ENCODE measurements at regions not wholly inside any gene's neighbourhood (a gene's known extent, or its start where the extent isn't known, plus 50 kb on each side); places are given as distances from the start of the nearest gene placed in this dataset.

GRCh38 chr9:81070689-81071088 is 618.7 kb downstream of the TLE1 start:
- Histone ChIP-seq H3K23ac (ENCODE audit: insufficient read length) (no peak overlapping the region), H4K20me1 (replicated peaks in 1 of 2; ENCODE audit: control insufficient read depth in 1 of 2, insufficient read depth in 2 of 2, low read length in 2 of 2) (no peaks in the 10 kb centered on the region), H3K18ac (ENCODE audit: extremely low read depth, low read length) (no peak overlapping the region), H3K27ac (ENCODE audit: low read depth, low read length) (no peak overlapping the region), H3K79me1 (ENCODE audit: low read depth, low read length) (no peaks in the 10 kb centered on the region), H3K9me3 (ENCODE audit: insufficient read depth in 2 of 2, low read depth in 1 of 2, low read length in 1 of 2) (no peaks in the 10 kb centered on the region; a peak in 1 of 4 replicates), H2AK5ac (ENCODE audit: low read depth, low read length) (no peak overlapping the region), H2AFZ (ENCODE audit: low read length) (no peak overlapping the region), H3K4me1 (replicated peaks in 1 of 4; ENCODE audit: control insufficient read depth in 3 of 4, insufficient read depth in 4 of 4, low read length in 3 of 4) (no peaks in the 10 kb centered on the region), H3K4ac (replicated peaks; ENCODE audit: insufficient read length, low read depth, low read length) (no peak overlapping the region), H3K14ac (ENCODE audit: insufficient read length) (no peak overlapping the region), H2BK5ac (ENCODE audit: low read depth, low read length) (no peak overlapping the region), H3K27me3 (replicated peaks in 1 of 4; ENCODE audit: control insufficient read depth in 3 of 4, extremely low read depth in 1 of 4, insufficient read depth in 3 of 4, low read length in 3 of 4) (no peaks in the 10 kb centered on the region), H4K91ac (replicated peaks; ENCODE audit: insufficient read length, low read length) (no peak overlapping the region), H2BK12ac (ENCODE audit: low read depth, low read length) (no peak overlapping the region), H3K4me3 (ENCODE audit: extremely low read depth in 1 of 4, insufficient read depth in 2 of 4, low read depth in 3 of 4, low read length in 4 of 4) (no peak overlapping the region), H2BK20ac (ENCODE audit: low read length) (no peak overlapping the region), H3K9ac (replicated peaks in 1 of 4; ENCODE audit: extremely low read depth in 1 of 4, low read depth in 3 of 4, low read length in 3 of 4) (no peak overlapping the region), H2BK120ac (replicated peaks; ENCODE audit: low read depth, low read length) (no peak overlapping the region), H4K5ac (ENCODE audit: insufficient read length, low read depth, low read length) (no peak overlapping the region), H3K23me2 (ENCODE audit: low read depth, low read length) (no peaks in the 10 kb centered on the region), H4K8ac (ENCODE audit: extremely low read depth, insufficient read depth, low read length) (no peak overlapping the region), H3K36me3 (ENCODE audit: control insufficient read depth in 2 of 4, insufficient read depth in 4 of 4, low read length in 3 of 4) (no peaks in the 10 kb centered on the region), H3K79me2 (ENCODE audit: control insufficient read depth in 1 of 2, insufficient read depth in 2 of 2, low read length in 2 of 2) (no peaks in the 10 kb centered on the region), H2BK15ac (ENCODE audit: low read length) (no peak overlapping the region), H3K56ac (replicated peaks; ENCODE audit: insufficient read length, low read depth, low read length) (no peak overlapping the region), H3K4me2 (ENCODE audit: insufficient read depth in 1 of 2, low read depth in 2 of 2, low read length in 2 of 2) (no peak overlapping the region)
- no peak for TF ChIP-seq EZH2 (IDR thresholded peaks at IDR 0.05; ENCODE audit: low read depth, low read length, severe bottlenecking)
- no peak for TF ChIP-seq TCF12 (IDR thresholded peaks at IDR 0.05; ENCODE audit: low read depth, low read length)
- TF ChIP-seq SRF (IDR thresholded peaks at IDR 0.05; ENCODE audit: low read depth, low read length): no peak
- no peak for TF ChIP-seq POU5F1 (IDR thresholded peaks at IDR 0.05; ENCODE audit: low read depth, low read length)
- TF ChIP-seq POLR2A (IDR thresholded peaks at IDR 0.05; ENCODE audit: control extremely low read depth in 1 of 2, low read depth in 2 of 2, low read length in 2 of 2): no peak
- TF ChIP-seq SP4 (IDR thresholded peaks at IDR 0.05; ENCODE audit: low read length): no peak
- no peak for TF ChIP-seq SIX5 (IDR thresholded peaks at IDR 0.05; ENCODE audit: low read depth, low read length)
- no peak for TF ChIP-seq JUND (IDR thresholded peaks at IDR 0.05; ENCODE audit: low read length)
- ChIA-PET POLR2A (ENCODE audit: partially characterized antibody) (no interaction called here), CTCF (ENCODE audit: partially characterized antibody) (no interaction called here)
- 73% methylated on average over 6 of the region's 9 CpGs; no CpG with 5 or more reads in 1 of the 2 experiments for WGBS, 2 experiments (ENCODE audit: extremely low coverage in 1 of 2, insufficient coverage in 1 of 2, insufficient read length in 1 of 2, insufficient replicate concordance in 2 of 2, low coverage in 1 of 2, low lambda C conversion rate in 2 of 2, missing lambda C conversion rate in 1 of 2)
- no peak for DNase-seq (ENCODE audit: low read depth in 1 of 2, low spot score in 2 of 2)
- no peak for FAIRE-seq
